ENCODE measurements at regions not wholly inside any gene's neighbourhood (a gene's known extent, or its start where the extent isn't known, plus 50 kb on each side); places are given as distances from the start of the nearest gene placed in this dataset.

GRCh38 chr9:73844135-73844534 is 653.0 kb upstream of the RORB start:
- H3K4me1 ChIP-seq, result no peaks in the 10 kb centered on the region
- in situ Hi-C loops (cut with MboI; ENCODE audit: low sequenced_read_pairs in 4 of 4), result no loop called here
- no peak for TF ChIP-seq CTCF (IDR thresholded peaks at IDR 0.05 in 4 of 5, conservative IDR thresholded peaks at IDR 0.05 in 1 of 5)
- TF ChIP-seq POLR2A (IDR thresholded peaks at IDR 0.05), result no peak
- no peak overlapping the region for H3K27ac ChIP-seq
- no peak overlapping the region for H3K4me3 ChIP-seq
- no peak for ATAC-seq
- no peaks in the 10 kb centered on the region for H3K9me3 ChIP-seq
- no peaks in the 10 kb centered on the region for H3K27me3 ChIP-seq
- intact Hi-C loops (cut with DNase I; ENCODE audit: low total_unique reads), result no loop called here
- no peaks in the 10 kb centered on the region for H3K36me3 ChIP-seq
- no peak for DNase-seq

DNA sequence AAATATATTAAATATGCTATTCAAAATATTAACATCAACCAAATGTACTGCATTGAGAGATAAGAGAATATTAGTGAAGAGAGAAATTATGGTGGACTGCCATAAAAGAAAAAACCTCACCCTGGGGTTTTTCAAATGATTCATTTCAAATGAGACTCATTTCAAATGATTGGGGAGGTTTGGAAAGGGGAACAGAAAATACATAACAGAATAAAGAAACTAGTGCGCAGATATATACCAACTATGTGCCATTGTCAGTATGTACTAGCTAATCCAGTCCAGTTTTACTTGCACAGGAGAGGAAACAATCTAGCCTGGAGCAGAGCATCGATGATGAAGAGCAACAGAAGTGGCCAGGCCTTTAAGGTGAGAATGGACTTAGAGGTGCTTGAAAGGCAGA is 651.6 kb upstream of the RORB start:
- no peaks in the 10 kb centered on the region for H3K36me3 ChIP-seq
- H3K4me3 ChIP-seq, result no peak overlapping the region
- H3K9me3 ChIP-seq, result no peaks in the 10 kb centered on the region
- H3K4me1 ChIP-seq, result no peaks in the 10 kb centered on the region
- no peaks in the 10 kb centered on the region for H3K27me3 ChIP-seq
- DNase-seq (no peak), ATAC-seq (no peak)
- intact Hi-C loops (cut with DNase I; ENCODE audit: low total_unique reads), result no loop called here
- in situ Hi-C loops (cut with MboI; ENCODE audit: low sequenced_read_pairs in 4 of 4), result no loop called here
- TF ChIP-seq POLR2A (IDR thresholded peaks at IDR 0.05) (no peak), CTCF (IDR thresholded peaks at IDR 0.05 in 4 of 5, conservative IDR thresholded peaks at IDR 0.05 in 1 of 5) (no peak)
- no peak overlapping the region for H3K27ac ChIP-seq

DNA sequence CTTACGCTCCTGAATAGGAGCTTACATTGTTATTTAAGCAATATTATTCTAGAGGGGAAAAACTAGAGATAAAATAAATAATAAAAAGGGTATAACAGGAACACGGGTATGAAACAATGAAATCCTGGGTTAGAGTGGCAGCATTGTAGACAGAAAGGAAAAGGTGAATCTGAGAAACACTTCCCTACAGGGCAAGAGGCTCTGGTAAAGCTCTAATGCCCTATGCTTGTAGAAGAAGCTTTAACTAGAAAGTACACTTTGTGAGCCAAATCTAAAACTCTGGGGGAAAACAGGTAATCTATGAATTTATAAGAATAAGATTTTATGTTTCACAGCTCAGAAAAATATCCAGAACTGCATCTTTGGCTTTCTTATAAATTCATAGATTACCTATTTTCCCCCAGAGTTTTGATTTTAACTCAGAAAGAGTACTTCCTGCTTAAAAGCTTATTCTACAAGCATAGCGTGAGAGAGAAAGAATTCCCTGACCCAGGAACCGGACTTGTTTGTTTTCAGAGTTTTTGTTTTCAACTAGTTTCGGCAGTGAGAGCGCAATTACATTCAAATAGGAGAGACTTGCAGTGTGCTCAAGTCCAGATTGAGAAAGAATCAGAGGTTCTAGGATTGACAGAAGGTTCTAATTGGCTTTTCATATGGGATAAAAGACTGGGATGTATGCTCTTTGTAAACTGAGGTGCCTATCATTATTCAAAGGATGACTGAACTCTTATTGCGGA is 651.0 kb upstream of the RORB start:
- ATAC-seq, result no peak
- in situ Hi-C loops (cut with MboI; ENCODE audit: low sequenced_read_pairs in 4 of 4) (no loop called here), intact Hi-C loops (cut with DNase I; ENCODE audit: low total_unique reads) (no loop called here)
- TF ChIP-seq POLR2A (IDR thresholded peaks at IDR 0.05) (no peak), CTCF (IDR thresholded peaks at IDR 0.05 in 4 of 5, conservative IDR thresholded peaks at IDR 0.05 in 1 of 5) (no peak)
- H3K4me1 ChIP-seq, result no peaks in the 10 kb centered on the region
- no peak for DNase-seq
- H3K9me3 ChIP-seq, result no peaks in the 10 kb centered on the region
- no peak overlapping the region for H3K4me3 ChIP-seq
- no peaks in the 10 kb centered on the region for H3K27me3 ChIP-seq
- no peak overlapping the region for H3K27ac ChIP-seq
- no peaks in the 10 kb centered on the region for H3K36me3 ChIP-seq

GRCh38 chr9:73847536-73847935 is 649.6 kb upstream of the RORB start:
- intact Hi-C loops (cut with DNase I; ENCODE audit: low total_unique reads), result no loop called here
- no peak for DNase-seq
- in situ Hi-C loops (cut with MboI; ENCODE audit: low sequenced_read_pairs in 4 of 4), result no loop called here
- no peaks in the 10 kb centered on the region for H3K9me3 ChIP-seq
- no peak overlapping the region for H3K4me3 ChIP-seq
- ATAC-seq, result no peak
- no peak overlapping the region for H3K27ac ChIP-seq
- H3K4me1 ChIP-seq, result no peaks in the 10 kb centered on the region
- H3K27me3 ChIP-seq, result no peaks in the 10 kb centered on the region
- TF ChIP-seq CTCF (IDR thresholded peaks at IDR 0.05 in 4 of 5, conservative IDR thresholded peaks at IDR 0.05 in 1 of 5) (no peak), POLR2A (IDR thresholded peaks at IDR 0.05) (no peak)
- no peaks in the 10 kb centered on the region for H3K36me3 ChIP-seq

GRCh38 chr9:73853549-73853948 is 643.6 kb upstream of the RORB start:
- H3K36me3 ChIP-seq, result no peaks in the 10 kb centered on the region
- no peaks in the 10 kb centered on the region for H3K27me3 ChIP-seq
- DNase-seq (no peak), ATAC-seq (no peak)
- TF ChIP-seq CTCF (IDR thresholded peaks at IDR 0.05 in 4 of 5, conservative IDR thresholded peaks at IDR 0.05 in 1 of 5) (no peak), POLR2A (IDR thresholded peaks at IDR 0.05) (no peak)
- H3K9me3 ChIP-seq, result no peaks in the 10 kb centered on the region
- no peaks in the 10 kb centered on the region for H3K4me1 ChIP-seq
- intact Hi-C loops (cut with DNase I; ENCODE audit: low total_unique reads) (no loop called here), in situ Hi-C loops (cut with MboI; ENCODE audit: low sequenced_read_pairs in 4 of 4) (no loop called here)
- no peak overlapping the region for H3K27ac ChIP-seq
- H3K4me3 ChIP-seq, result no peak overlapping the region

Data from gastrocnemius medialis (tissue), 4 donors.